ENCODE measurements at regions not wholly inside any gene's neighbourhood (a gene's known extent, or its start where the extent isn't known, plus 50 kb on each side); places are given as distances from the start of the nearest gene placed in this dataset.

- Histone ChIP-seq H3K4me1 (ENCODE audit: low read length) (no peaks in the 10 kb centered on the region), H3K79me2 (ENCODE audit: low read length) (no peaks in the 10 kb centered on the region), H4K20me1 (ENCODE audit: insufficient read depth, low read depth, low read length) (no peaks in the 10 kb centered on the region), H3K27ac (ENCODE audit: low read length) (no peak overlapping the region), H3K4me2 (ENCODE audit: low read depth, low read length, poor library complexity, severe bottlenecking) (no peak overlapping the region), H3K9me3 (ENCODE audit: low read length) (peaks cover 7% of the 10 kb centered on the region), H3K9me2 (replicated peaks; ENCODE audit: insufficient read depth, low read length) (no peaks in the 10 kb centered on the region), H3K27me3 (ENCODE audit: low read length) (no peaks in the 10 kb centered on the region), H3K36me3 (ENCODE audit: insufficient read depth, low read length) (no peaks in the 10 kb centered on the region), H3K4me3 (ENCODE audit: low read length) (no peak overlapping the region), H3K9ac (ENCODE audit: low read length) (no peak overlapping the region), H2AFZ (ENCODE audit: low read length) (no peak overlapping the region)
- DNase-seq: no peak
Measured at GRCh38 chr15:29968895-29969561, 113.7 kb upstream of the GOLGA8J start.

DNA sequence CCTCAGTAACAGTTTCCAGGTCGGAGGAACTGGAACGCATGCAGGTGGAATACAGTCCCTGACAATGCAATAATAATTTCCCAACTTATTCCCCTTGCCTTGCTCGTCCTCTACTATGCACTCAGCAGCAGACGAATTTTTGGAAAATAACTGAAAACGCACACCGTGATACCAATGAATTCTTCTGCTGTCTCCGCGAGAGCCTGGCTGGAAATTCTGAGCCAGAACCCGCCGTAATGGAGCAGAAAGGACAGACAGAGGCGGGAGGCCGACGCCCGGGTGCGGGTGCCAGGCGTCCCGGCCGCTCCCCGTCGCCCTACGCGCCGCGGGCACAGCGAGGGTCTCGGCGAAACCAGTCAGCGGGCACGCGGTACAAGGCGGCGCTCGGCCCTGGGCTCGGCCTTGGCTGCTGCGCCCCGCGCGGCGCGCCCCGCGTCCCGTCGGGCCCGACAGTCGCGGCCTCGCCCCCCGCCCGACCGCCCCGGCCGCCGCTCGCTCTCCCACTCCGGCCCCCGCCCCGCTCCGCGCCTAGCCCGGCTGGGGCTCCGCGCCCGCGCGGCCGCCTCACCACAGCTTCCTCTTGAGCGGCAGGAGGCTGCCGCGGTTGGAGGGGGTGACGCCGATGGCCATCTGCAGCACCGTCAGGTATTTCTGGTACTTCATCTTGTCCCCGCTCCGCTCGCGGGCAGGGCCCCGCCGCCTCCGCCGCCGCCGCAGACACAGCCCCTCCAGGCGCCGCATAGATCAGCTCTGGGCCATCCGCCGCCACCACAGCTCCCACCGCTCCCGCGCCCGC is 114.5 kb upstream of the GOLGA8J start:
- no peaks in the 10 kb centered on the region for H3K79me2 ChIP-seq (ENCODE audit: low read length)
- peaks cover 7% of the 10 kb centered on the region for H3K9me3 ChIP-seq (ENCODE audit: low read length)
- DNase-seq: no peak
- H3K27ac ChIP-seq (ENCODE audit: low read length): no peak overlapping the region
- H4K20me1 ChIP-seq (ENCODE audit: insufficient read depth, low read depth, low read length): no peaks in the 10 kb centered on the region
- no peak overlapping the region for H3K4me2 ChIP-seq (ENCODE audit: low read depth, low read length, poor library complexity, severe bottlenecking)
- H2AFZ ChIP-seq (ENCODE audit: low read length): no peak overlapping the region
- no peak overlapping the region for H3K4me3 ChIP-seq (ENCODE audit: low read length)
- H3K27me3 ChIP-seq (ENCODE audit: low read length): no peaks in the 10 kb centered on the region
- H3K9me2 ChIP-seq (replicated peaks; ENCODE audit: insufficient read depth, low read length): no peaks in the 10 kb centered on the region
- no peaks in the 10 kb centered on the region for H3K36me3 ChIP-seq (ENCODE audit: insufficient read depth, low read length)
- no peak overlapping the region for H3K9ac ChIP-seq (ENCODE audit: low read length)
- H3K4me1 ChIP-seq (ENCODE audit: low read length): no peaks in the 10 kb centered on the region

- Histone ChIP-seq H3K79me2 (ENCODE audit: low read length) (no peaks in the 10 kb centered on the region), H3K4me1 (ENCODE audit: low read length) (no peaks in the 10 kb centered on the region), H3K36me3 (ENCODE audit: insufficient read depth, low read length) (no peaks in the 10 kb centered on the region), H3K27me3 (ENCODE audit: low read length) (no peaks in the 10 kb centered on the region), H2AFZ (ENCODE audit: low read length) (no peak overlapping the region), H3K4me2 (ENCODE audit: low read depth, low read length, poor library complexity, severe bottlenecking) (no peak overlapping the region), H3K27ac (ENCODE audit: low read length) (no peak overlapping the region), H3K9me2 (replicated peaks; ENCODE audit: insufficient read depth, low read length) (no peaks in the 10 kb centered on the region), H3K4me3 (ENCODE audit: low read length) (no peak overlapping the region), H3K9me3 (ENCODE audit: low read length) (no peaks in the 10 kb centered on the region; the same call in 1 of the 2 replicates), H3K9ac (ENCODE audit: low read length) (no peak overlapping the region), H4K20me1 (ENCODE audit: insufficient read depth, low read depth, low read length) (no peaks in the 10 kb centered on the region)
- no peak for DNase-seq
Measured at GRCh38 chr15:29962407-29962806, 120.3 kb upstream of the GOLGA8J start.

GRCh38 chr15:29959384-29960137 is 123.2 kb upstream of the GOLGA8J start:
- Histone ChIP-seq H3K4me2 (ENCODE audit: low read depth, low read length, poor library complexity, severe bottlenecking) (no peak overlapping the region), H3K36me3 (ENCODE audit: insufficient read depth, low read length) (no peaks in the 10 kb centered on the region), H3K27ac (ENCODE audit: low read length) (no peak overlapping the region), H3K9me3 (ENCODE audit: low read length) (no peaks in the 10 kb centered on the region; the same call in 1 of the 2 replicates), H3K79me2 (ENCODE audit: low read length) (no peaks in the 10 kb centered on the region), H3K9ac (ENCODE audit: low read length) (no peak overlapping the region), H3K4me1 (ENCODE audit: low read length) (no peaks in the 10 kb centered on the region), H2AFZ (ENCODE audit: low read length) (no peak overlapping the region), H3K4me3 (ENCODE audit: low read length) (no peak overlapping the region), H3K9me2 (replicated peaks; ENCODE audit: insufficient read depth, low read length) (no peaks in the 10 kb centered on the region), H4K20me1 (ENCODE audit: insufficient read depth, low read depth, low read length) (no peaks in the 10 kb centered on the region), H3K27me3 (ENCODE audit: low read length) (no peaks in the 10 kb centered on the region)
- no peak for DNase-seq

GRCh38 chr15:29952225-29952624 is 130.0 kb upstream of the TJP1 start:
- no peaks in the 10 kb centered on the region for H4K20me1 ChIP-seq (ENCODE audit: insufficient read depth, low read depth, low read length)
- no peaks in the 10 kb centered on the region for H3K79me2 ChIP-seq (ENCODE audit: low read length)
- H3K27me3 ChIP-seq (ENCODE audit: low read length): no peaks in the 10 kb centered on the region
- no peak overlapping the region for H2AFZ ChIP-seq (ENCODE audit: low read length)
- H3K4me2 ChIP-seq (ENCODE audit: low read depth, low read length, poor library complexity, severe bottlenecking): no peak overlapping the region
- no peaks in the 10 kb centered on the region for H3K4me1 ChIP-seq (ENCODE audit: low read length)
- peaks cover 4% of the 10 kb centered on the region; the same call in 1 of the 2 replicates for H3K9me3 ChIP-seq (ENCODE audit: low read length)
- H3K9me2 ChIP-seq (replicated peaks; ENCODE audit: insufficient read depth, low read length): no peaks in the 10 kb centered on the region
- no peak overlapping the region for H3K9ac ChIP-seq (ENCODE audit: low read length)
- no peaks in the 10 kb centered on the region for H3K36me3 ChIP-seq (ENCODE audit: insufficient read depth, low read length)
- no peak overlapping the region for H3K4me3 ChIP-seq (ENCODE audit: low read length)
- no peak for DNase-seq
- H3K27ac ChIP-seq (ENCODE audit: low read length): no peak overlapping the region

DNA sequence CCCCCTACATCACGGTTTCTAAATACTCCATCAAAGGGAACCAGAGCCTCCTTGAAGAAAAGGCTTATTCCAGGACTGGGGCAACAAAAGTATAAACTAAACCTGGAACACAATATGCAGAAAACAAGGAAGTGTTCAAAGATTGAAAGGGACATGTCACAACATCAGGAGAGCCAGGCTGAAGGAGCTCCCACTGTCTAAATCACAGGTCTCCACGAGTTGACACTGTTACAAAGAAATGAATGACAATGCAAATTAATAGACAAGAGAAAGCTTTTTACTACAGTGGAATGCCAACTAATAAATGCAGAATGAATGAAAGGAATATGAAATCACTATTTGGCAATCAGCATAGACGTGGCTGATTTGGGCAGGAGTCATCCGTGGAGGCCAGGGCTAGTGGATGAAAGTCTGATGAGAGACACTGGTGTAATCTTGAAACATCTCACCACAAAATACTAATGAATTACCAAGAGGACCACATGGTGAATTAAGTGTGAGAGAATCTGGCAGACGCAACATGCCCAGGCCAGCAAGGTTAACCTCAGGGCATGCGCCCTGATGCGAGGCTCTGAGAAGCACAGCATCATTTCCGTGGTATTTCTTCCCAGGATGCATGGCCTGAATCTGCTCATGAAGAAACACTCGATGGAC is 123.8 kb upstream of the TJP1 start:
- Histone ChIP-seq H3K27me3 (ENCODE audit: low read length) (no peaks in the 10 kb centered on the region), H2AFZ (ENCODE audit: low read length) (no peak overlapping the region), H3K36me3 (ENCODE audit: insufficient read depth, low read length) (no peaks in the 10 kb centered on the region), H4K20me1 (ENCODE audit: insufficient read depth, low read depth, low read length) (no peaks in the 10 kb centered on the region), H3K4me2 (ENCODE audit: low read depth, low read length, poor library complexity, severe bottlenecking) (no peak overlapping the region), H3K9me2 (replicated peaks; ENCODE audit: insufficient read depth, low read length) (no peaks in the 10 kb centered on the region), H3K27ac (ENCODE audit: low read length) (no peak overlapping the region), H3K4me1 (ENCODE audit: low read length) (no peaks in the 10 kb centered on the region), H3K9me3 (ENCODE audit: low read length) (peaks cover 4% of the 10 kb centered on the region; the same call in 1 of the 2 replicates), H3K4me3 (ENCODE audit: low read length) (no peak overlapping the region), H3K79me2 (ENCODE audit: low read length) (no peaks in the 10 kb centered on the region), H3K9ac (ENCODE audit: low read length) (no peak overlapping the region)
- DNase-seq: no peak

- H3K79me2 ChIP-seq (ENCODE audit: low read length): no peaks in the 10 kb centered on the region
Measured at GRCh38 chr15:29944925-29945324, 122.7 kb upstream of the TJP1 start.

GRCh38 chr15:29942548-29942947 is 120.3 kb upstream of the TJP1 start:
- no peaks in the 10 kb centered on the region for H3K27me3 ChIP-seq (ENCODE audit: low read length)
- DNase-seq: no peak
- no peak overlapping the region for H3K9ac ChIP-seq (ENCODE audit: low read length)
- H3K9me3 ChIP-seq (ENCODE audit: low read length): no peaks in the 10 kb centered on the region
- no peak overlapping the region for H3K4me3 ChIP-seq (ENCODE audit: low read length)
- H3K36me3 ChIP-seq (ENCODE audit: insufficient read depth, low read length): no peaks in the 10 kb centered on the region
- H3K4me1 ChIP-seq (ENCODE audit: low read length): no peaks in the 10 kb centered on the region
- H2AFZ ChIP-seq (ENCODE audit: low read length): no peak overlapping the region
- H3K4me2 ChIP-seq (ENCODE audit: low read depth, low read length, poor library complexity, severe bottlenecking): no peak overlapping the region
- H3K27ac ChIP-seq (ENCODE audit: low read length): no peak overlapping the region
- no peaks in the 10 kb centered on the region for H4K20me1 ChIP-seq (ENCODE audit: insufficient read depth, low read depth, low read length)
- H3K79me2 ChIP-seq (ENCODE audit: low read length): no peaks in the 10 kb centered on the region
- H3K9me2 ChIP-seq (replicated peaks; ENCODE audit: insufficient read depth, low read length): no peaks in the 10 kb centered on the region

More at GRCh38 chr15:29944925-29945324, 122.7 kb upstream of the TJP1 start:
- no peak for DNase-seq
- no peak overlapping the region for H3K4me2 ChIP-seq (ENCODE audit: low read depth, low read length, poor library complexity, severe bottlenecking)
- H3K36me3 ChIP-seq (ENCODE audit: insufficient read depth, low read length): no peaks in the 10 kb centered on the region
- no peak overlapping the region for H2AFZ ChIP-seq (ENCODE audit: low read length)
- H3K9ac ChIP-seq (ENCODE audit: low read length): no peak overlapping the region
- no peaks in the 10 kb centered on the region for H4K20me1 ChIP-seq (ENCODE audit: insufficient read depth, low read depth, low read length)
- no peaks in the 10 kb centered on the region for H3K4me1 ChIP-seq (ENCODE audit: low read length)
- H3K27ac ChIP-seq (ENCODE audit: low read length): no peak overlapping the region
- no peaks in the 10 kb centered on the region for H3K9me3 ChIP-seq (ENCODE audit: low read length)
- H3K4me3 ChIP-seq (ENCODE audit: low read length): no peak overlapping the region
- no peaks in the 10 kb centered on the region for H3K27me3 ChIP-seq (ENCODE audit: low read length)
- no peaks in the 10 kb centered on the region for H3K9me2 ChIP-seq (replicated peaks; ENCODE audit: insufficient read depth, low read length)
